ENCODE measurements at regions not wholly inside any gene's neighbourhood (a gene's known extent, or its start where the extent isn't known, plus 50 kb on each side); places are given as distances from the start of the nearest gene placed in this dataset.

- TF ChIP-seq CTCF (IDR thresholded peaks at IDR 0.05 in 2 of 3, conservative IDR thresholded peaks at IDR 0.05 in 1 of 3; ENCODE audit: insufficient read depth in 2 of 3, low read depth in 1 of 3, low read length in 3 of 3) (no peak), E4F1 (CRISPR knock-in tag; IDR thresholded peaks at IDR 0.05; ENCODE audit: borderline replicate concordance) (no peak), ELK3 (CRISPR knock-in tag; IDR thresholded peaks at IDR 0.05) (no peak), YBX1 (IDR thresholded peaks at IDR 0.05) (no peak), ZNF398 (CRISPR knock-in tag; IDR thresholded peaks at IDR 0.05) (no peak), MAX (CRISPR knock-in tag; IDR thresholded peaks at IDR 0.05) (no peak), KLF10 (CRISPR knock-in tag; IDR thresholded peaks at IDR 0.05) (no peak), GABPB1 (CRISPR knock-in tag; IDR thresholded peaks at IDR 0.05) (no peak), NCOA2 (IDR thresholded peaks at IDR 0.05; ENCODE audit: partially characterized antibody in 2 of 2) (no peak), MLX (CRISPR knock-in tag; conservative IDR thresholded peaks at IDR 0.05) (no peak), ZBTB11 (CRISPR knock-in tag; IDR thresholded peaks at IDR 0.05) (no peak), ZNF696 (CRISPR knock-in tag; conservative IDR thresholded peaks at IDR 0.05) (no peak), SRSF1 (IDR thresholded peaks at IDR 0.05; ENCODE audit: low read depth, low read length) (no peak), ARNT (IDR thresholded peaks at IDR 0.05) (no peak)
These were observed 161.1 kb upstream of the TMTC4 start for GRCh38 chr13:100835695-100836094.
